Mesenchymal stem cell (in vitro differentiated cells and primary cell): ENCODE measurements at regions not wholly inside any gene's neighbourhood (a gene's known extent, or its start where the extent isn't known, plus 50 kb on each side); places are given as distances from the start of the nearest gene placed in this dataset.

Experiments used
- DNase-seq: peaks from one replicate; pipeline ENCODE4 v3.0.0-alpha.2; 2013
- H2AFZ ChIP-seq: one replicate; pipeline ENCODE4 v1.6.1; 2013; ENCODE audit warnings: low read depth, mild to moderate bottlenecking, control low read depth, inconsistent platforms, low read length, moderate library complexity
- H2AK5ac ChIP-seq: 2 replicates; pipeline ENCODE4 v1.6.1; 2013; ENCODE audit warnings: low read length, moderate library complexity, mild to moderate bottlenecking, inconsistent platforms; ENCODE audit not compliant: severe bottlenecking
- H2BK120ac ChIP-seq: one replicate; pipeline ENCODE4 v1.6.1; 2013; ENCODE audit warnings: low read depth, mild to moderate bottlenecking, inconsistent platforms, low read length, moderate library complexity
- H2BK12ac ChIP-seq, 2 experiments: one replicate each; pipeline ENCODE4 v1.6.1; 2013; ENCODE audit warnings: inconsistent platforms in 2 of 2, low read length in 2 of 2, mild to moderate bottlenecking in 2 of 2, moderate library complexity in 2 of 2, control low read depth in 1 of 2
- H2BK15ac ChIP-seq: one replicate; pipeline ENCODE4 v1.6.1; 2013; ENCODE audit warnings: mild to moderate bottlenecking, low read depth, inconsistent platforms; ENCODE audit not compliant: poor library complexity, severe bottlenecking
- H2BK5ac ChIP-seq: 2 replicates; pipeline ENCODE4 v1.6.1; 2013; ENCODE audit warnings: low read depth, mild to moderate bottlenecking, low read length, control low read depth, inconsistent platforms; ENCODE audit not compliant: poor library complexity, severe bottlenecking
- H3K14ac ChIP-seq, 2 experiments: one replicate each; pipeline ENCODE4 v1.6.1; 2013; ENCODE audit warnings: inconsistent platforms in 2 of 2, low read length in 2 of 2, control low read depth in 1 of 2, mild to moderate bottlenecking in 1 of 2, moderate library complexity in 1 of 2
- H3K18ac ChIP-seq, 2 experiments: one replicate each; pipeline ENCODE4 v1.6.1; 2013; ENCODE audit warnings: inconsistent platforms in 2 of 2, low read length in 2 of 2, control low read depth in 1 of 2, low read depth in 1 of 2, mild to moderate bottlenecking in 1 of 2
- H3K23ac ChIP-seq, 2 experiments: one replicate each; pipeline ENCODE4 v1.6.1; 2013; ENCODE audit warnings: inconsistent platforms in 2 of 2, low read length in 2 of 2, mild to moderate bottlenecking in 2 of 2, moderate library complexity in 2 of 2, control low read depth in 1 of 2
- H3K27ac ChIP-seq: 2 replicates; pipeline ENCODE4 v1.5.1; 2013; ENCODE audit warnings: mild to moderate bottlenecking, moderate library complexity, low read length, control low read depth, inconsistent platforms; ENCODE audit not compliant: poor library complexity, severe bottlenecking
- H3K27me3 ChIP-seq, 2 experiments: 2 replicates each; pipeline versions ENCODE4 v1.6.1 to v1.7.0; 2013; ENCODE audit warnings: low read length in 2 of 2, mild to moderate bottlenecking in 2 of 2, moderate library complexity in 2 of 2, control low read depth in 1 of 2, inconsistent platforms in 1 of 2; ENCODE audit not compliant: control insufficient read depth in 1 of 2, insufficient read depth in 1 of 2
- H3K36me3 ChIP-seq, 2 experiments: 2 replicates each; pipeline versions ENCODE4 v1.6.1 to v1.7.0; 2013; ENCODE audit warnings: low read length in 2 of 2, control low read depth in 1 of 2, inconsistent platforms in 1 of 2, low read depth in 1 of 2, mild to moderate bottlenecking in 1 of 2; ENCODE audit not compliant: insufficient read depth in 2 of 2, control insufficient read depth in 1 of 2
- H3K4ac ChIP-seq, 2 experiments: one replicate each; pipeline ENCODE4 v1.6.1; 2013; ENCODE audit warnings: inconsistent platforms in 2 of 2, low read length in 2 of 2, mild to moderate bottlenecking in 2 of 2, moderate library complexity in 2 of 2, control low read depth in 1 of 2, low read depth in 1 of 2
- H3K4me1 ChIP-seq: 2 replicates; pipeline ENCODE4 v1.6.1; 2013; ENCODE audit warnings: low read depth, low read length, control low read depth; ENCODE audit not compliant: control insufficient read depth, insufficient read depth
- H3K4me2 ChIP-seq: 2 replicates; pipeline ENCODE4 v1.6.1; 2013; ENCODE audit warnings: low read length, mild to moderate bottlenecking, inconsistent platforms; ENCODE audit not compliant: poor library complexity, severe bottlenecking
- H3K4me3 ChIP-seq, 2 experiments: 2 replicates each; pipeline versions ENCODE4 v1.5.1 to v1.7.0; 2013; ENCODE audit warnings: low read length in 2 of 2, mild to moderate bottlenecking in 2 of 2, control low read depth in 1 of 2, low read depth in 1 of 2; ENCODE audit not compliant: insufficient read depth in 1 of 2
- H3K79me1 ChIP-seq: replicated peaks from 2 replicates; pipeline ENCODE4 v1.6.1; 2013; ENCODE audit warnings: mild to moderate bottlenecking, control low read depth, low read length, inconsistent platforms; ENCODE audit not compliant: poor library complexity, severe bottlenecking
- H3K9ac ChIP-seq: 2 replicates; pipeline ENCODE4 v1.7.0; 2013; ENCODE audit warnings: mild to moderate bottlenecking, low read length, moderate library complexity
- H3K9me3 ChIP-seq: 2 replicates; pipeline ENCODE4 v1.7.0; 2013; ENCODE audit warnings: mild to moderate bottlenecking, low read length; ENCODE audit not compliant: control insufficient read depth
- H4K8ac ChIP-seq: one replicate; pipeline ENCODE4 v1.6.1; 2013; ENCODE audit warnings: inconsistent platforms, mild to moderate bottlenecking, low read length, moderate library complexity
- H4K91ac ChIP-seq: one replicate; pipeline ENCODE4 v1.6.1; 2013; ENCODE audit warnings: mild to moderate bottlenecking, low read length, inconsistent platforms
- whole genome bisulfite sequencing: methylation state at CpG from one replicate; pipeline ENCODE4 v1.1.7; 2013; ENCODE audit warnings: mixed read lengths; 5-methylcytosine and 5-hydroxymethylcytosine counted together

DNA sequence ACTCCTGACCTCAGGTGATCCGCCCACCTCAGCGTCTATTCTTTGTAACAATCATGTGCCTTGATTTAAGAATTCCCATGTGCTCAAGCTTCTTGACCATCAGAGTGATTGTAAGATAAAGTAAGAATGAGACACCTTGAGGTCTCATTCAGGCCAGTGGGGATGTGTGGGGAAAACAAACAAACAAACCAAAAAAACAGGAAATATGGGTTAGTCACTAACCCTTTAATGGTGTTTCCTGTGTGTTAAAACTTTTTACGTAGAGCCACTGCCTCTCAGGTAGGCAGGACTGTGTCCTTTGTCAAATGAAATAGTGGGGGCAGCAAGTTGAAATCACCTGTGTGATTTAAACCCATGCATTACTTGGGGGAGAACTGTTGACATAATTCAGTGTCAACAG is 91.5 kb upstream of the DHRSX start:
- no peak for DNase-seq
- H2AK5ac ChIP-seq: no peak overlapping the region
- no peak overlapping the region for H3K14ac ChIP-seq
- H2AFZ ChIP-seq: no peak overlapping the region
- H2BK12ac ChIP-seq: no peak overlapping the region
- H2BK15ac ChIP-seq: no peak overlapping the region
- no peak overlapping the region for H3K4ac ChIP-seq
- H3K23ac ChIP-seq: no peak overlapping the region
- no peak overlapping the region for H3K27ac ChIP-seq
- H3K36me3 ChIP-seq: peaks cover 0 to 3% of the 10 kb centered on the region in 2 experiments
- no peak overlapping the region for H2BK120ac ChIP-seq
- no peak overlapping the region for H4K91ac ChIP-seq
- no peak overlapping the region for H3K18ac ChIP-seq
- no peak overlapping the region for H3K4me2 ChIP-seq
- H2BK5ac ChIP-seq: no peak overlapping the region
- H3K4me3 ChIP-seq: no peak overlapping the region
- H3K79me1 ChIP-seq: no peaks in the 10 kb centered on the region
- 66% methylated on average over 3 of the region's 3 CpGs for WGBS
- H3K27me3 ChIP-seq: no peaks in the 10 kb centered on the region
- H4K8ac ChIP-seq: no peak overlapping the region
- no peak overlapping the region for H3K9ac ChIP-seq
- H3K9me3 ChIP-seq: no peaks in the 10 kb centered on the region
- H3K4me1 ChIP-seq: no peaks in the 10 kb centered on the region

DNA sequence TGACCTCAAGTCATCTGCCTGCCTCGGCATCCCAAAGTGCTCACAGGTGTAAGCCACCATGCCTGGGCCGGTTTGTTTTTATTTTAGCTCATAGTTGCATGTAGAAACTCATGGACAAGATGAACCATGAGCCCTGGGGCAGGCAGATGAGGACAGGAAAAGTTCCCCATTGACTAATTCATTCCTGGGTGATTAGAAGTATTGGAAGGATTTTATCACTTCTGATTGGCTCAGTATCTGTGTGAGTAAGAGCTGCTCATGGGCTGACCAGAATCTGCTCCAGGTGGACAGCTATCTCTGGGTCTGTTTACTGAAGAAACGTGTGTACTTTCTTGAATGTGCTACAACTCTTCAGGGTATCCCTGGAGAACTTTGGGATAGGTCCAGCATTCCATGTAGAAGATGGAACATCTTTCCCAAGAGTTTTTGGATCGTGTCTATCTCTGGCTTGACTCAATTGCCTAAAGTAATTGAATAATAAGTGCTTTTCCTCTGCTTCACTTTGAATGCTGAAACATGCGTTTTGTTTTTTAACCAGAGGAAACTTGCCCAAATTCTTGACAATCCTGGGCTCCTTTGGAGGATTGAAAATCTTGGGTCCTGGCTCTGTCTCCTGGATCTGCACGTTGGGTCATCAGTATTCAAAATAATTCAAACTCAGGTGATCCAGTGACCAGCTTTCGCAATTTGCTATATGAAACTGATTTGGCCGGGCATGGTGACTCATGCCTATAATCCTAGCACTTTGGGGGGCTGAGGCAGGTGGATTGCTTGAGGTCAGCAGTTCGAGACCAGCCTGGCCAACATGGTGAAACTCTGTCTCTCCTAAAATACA is 88.6 kb upstream of the DHRSX start:
- Histone ChIP-seq H2BK12ac (no peak overlapping the region), H3K18ac (no peak overlapping the region), H3K4me1 (no peaks in the 10 kb centered on the region), H3K9ac (no peak overlapping the region), H2AFZ (no peak overlapping the region), H3K4me2 (no peak overlapping the region), H3K4me3 (no peak overlapping the region), H2BK5ac (no peak overlapping the region), H3K27me3 (peaks cover 18 to 19% of the 10 kb centered on the region in 2 experiments), H3K23ac (no peak overlapping the region), H3K79me1 (no peaks in the 10 kb centered on the region), H4K91ac (no peak overlapping the region), H2AK5ac (no peak overlapping the region), H4K8ac (no peak overlapping the region), H3K9me3 (no peaks in the 10 kb centered on the region), H3K4ac (no peak overlapping the region), H3K27ac (no peak overlapping the region), H2BK15ac (no peak overlapping the region), H3K36me3 (no peaks in the 10 kb centered on the region), H2BK120ac (no peak overlapping the region), H3K14ac (no peak overlapping the region)
- WGBS: 91% methylated on average over 9 of the region's 9 CpGs
- DNase-seq: no peak

DNA sequence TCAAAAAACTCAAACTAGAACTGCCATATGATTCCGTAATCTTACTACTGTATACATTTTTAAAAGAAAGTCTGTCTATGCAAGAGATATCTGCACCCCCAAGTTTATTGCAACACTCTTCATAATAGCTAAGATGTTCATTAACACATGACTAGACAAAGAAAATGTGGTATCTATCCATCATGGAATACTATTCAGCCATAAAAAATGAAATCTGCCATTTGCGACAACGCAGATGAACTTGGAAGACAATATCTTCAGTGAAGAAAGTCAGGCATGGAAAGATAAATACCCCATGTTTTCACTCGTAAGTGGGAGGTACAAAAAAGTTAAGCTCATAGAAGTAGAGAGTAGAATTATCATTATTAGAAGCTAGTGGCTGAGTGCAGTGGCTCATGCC is 87.3 kb upstream of the DHRSX start:
- Histone ChIP-seq H3K4me3 (no peak overlapping the region), H4K8ac (no peak overlapping the region), H3K9ac (no peak overlapping the region), H3K4me2 (no peak overlapping the region), H3K27ac (no peak overlapping the region), H2AFZ (no peak overlapping the region), H2BK12ac (no peak overlapping the region), H2BK15ac (no peak overlapping the region), H3K27me3 (peaks cover 22 to 27% of the 10 kb centered on the region in 2 experiments), H3K79me1 (no peaks in the 10 kb centered on the region), H3K23ac (no peak overlapping the region), H3K18ac (no peak overlapping the region), H2AK5ac (no peak overlapping the region), H3K4ac (no peak overlapping the region), H3K14ac (no peak overlapping the region), H2BK5ac (no peak overlapping the region), H3K4me1 (peaks cover 9% of the 10 kb centered on the region), H3K36me3 (no peaks in the 10 kb centered on the region), H2BK120ac (no peak overlapping the region), H4K91ac (no peak overlapping the region), H3K9me3 (no peaks in the 10 kb centered on the region)
- no peak for DNase-seq
- 94% methylated on average over 4 of the region's 4 CpGs for WGBS

DNA sequence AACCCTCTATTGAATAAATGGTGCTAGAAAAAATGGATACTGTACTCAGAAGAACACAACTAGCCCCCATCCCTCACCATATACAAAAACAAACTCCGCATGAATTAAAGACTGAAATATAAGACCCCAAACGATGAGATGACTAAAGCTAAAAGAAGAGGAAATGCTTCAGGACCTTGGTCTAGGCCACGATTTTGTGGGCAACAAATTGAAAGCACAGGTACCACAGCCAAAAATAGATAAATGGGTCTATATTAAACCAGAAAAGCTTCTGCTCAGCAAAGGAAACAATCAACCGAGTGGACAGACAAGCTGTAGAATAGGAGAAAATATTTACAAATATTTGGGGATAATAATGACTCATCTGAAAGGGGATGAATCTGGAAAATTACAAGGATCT is 86.4 kb upstream of the DHRSX start:
- no peak overlapping the region for H2BK15ac ChIP-seq
- no peak overlapping the region for H2BK5ac ChIP-seq
- H3K18ac ChIP-seq: no peak overlapping the region
- H3K9ac ChIP-seq: no peak overlapping the region
- no peak overlapping the region for H2AFZ ChIP-seq
- H4K8ac ChIP-seq: no peak overlapping the region
- H2AK5ac ChIP-seq: no peak overlapping the region
- H3K9me3 ChIP-seq: no peaks in the 10 kb centered on the region
- H4K91ac ChIP-seq: no peak overlapping the region
- H3K27me3 ChIP-seq: peaks cover 31 to 36% of the 10 kb centered on the region in 2 experiments
- H3K4me1 ChIP-seq: peaks cover 9% of the 10 kb centered on the region
- H3K79me1 ChIP-seq: no peaks in the 10 kb centered on the region
- no peak overlapping the region for H3K27ac ChIP-seq
- H3K4me2 ChIP-seq: no peak overlapping the region
- WGBS: 81% methylated on average over 3 of the region's 4 CpGs
- no peak overlapping the region for H3K4me3 ChIP-seq
- H3K23ac ChIP-seq: no peak overlapping the region
- H2BK120ac ChIP-seq: no peak overlapping the region
- no peak overlapping the region for H3K14ac ChIP-seq
- no peaks in the 10 kb centered on the region for H3K36me3 ChIP-seq
- DNase-seq: no peak
- H2BK12ac ChIP-seq: no peak overlapping the region
- H3K4ac ChIP-seq: no peak overlapping the region
